SK-MEL-5 (cell line): ENCODE measurements at regions not wholly inside any gene's neighbourhood (a gene's known extent, or its start where the extent isn't known, plus 50 kb on each side); places are given as distances from the start of the nearest gene placed in this dataset.
A peak's percentile ranks its signal among the peaks of the same experiment; 100 is the strongest.

ENCODE experiments used
- DNase-seq: peaks from one replicate; pipeline ENCODE4 v3.0.0-alpha.2; 2016; ENCODE audit warnings: low read depth, low spot score
- in situ Hi-C: cut with HindIII; loops from 2 replicates; pipeline ENCODE4 v1.10.0; 2016; ENCODE audit warnings: low sequenced_read_pairs, high pct_unique_total_duplicates, low pct_unique_long_range_greater_than_20kb

DNA sequence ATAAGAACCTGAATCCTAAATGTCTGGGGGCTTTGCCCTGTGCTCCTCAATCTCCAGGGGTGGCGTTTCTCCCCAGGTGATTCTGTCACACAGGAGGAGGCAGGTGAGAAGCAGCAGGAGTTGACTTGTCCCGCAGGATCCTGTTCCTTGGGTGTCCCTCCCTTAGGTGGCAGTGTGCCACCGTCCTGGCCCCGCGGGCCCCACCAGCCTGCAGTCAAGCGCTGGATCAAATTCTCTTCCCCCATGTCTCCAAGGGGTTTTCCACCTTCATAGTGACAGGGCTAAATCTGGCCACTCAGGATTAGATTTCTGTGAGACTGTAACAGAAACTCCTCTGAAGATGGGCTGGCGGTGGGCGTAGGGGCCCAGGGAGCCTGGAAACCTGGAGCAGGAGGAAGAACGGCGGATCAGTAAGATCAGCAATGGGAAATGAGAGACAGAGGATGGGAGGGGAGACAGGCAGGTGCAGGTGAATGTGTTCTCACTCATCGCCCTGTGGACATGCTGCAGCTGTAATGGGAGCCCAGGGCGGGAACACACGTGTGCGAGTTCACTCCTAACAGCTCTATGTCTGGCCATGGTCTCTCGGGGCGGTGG lies 329.2 kb upstream of the COBL start:
- no peak for DNase-seq
- in situ Hi-C loops: no loop called here

DNA sequence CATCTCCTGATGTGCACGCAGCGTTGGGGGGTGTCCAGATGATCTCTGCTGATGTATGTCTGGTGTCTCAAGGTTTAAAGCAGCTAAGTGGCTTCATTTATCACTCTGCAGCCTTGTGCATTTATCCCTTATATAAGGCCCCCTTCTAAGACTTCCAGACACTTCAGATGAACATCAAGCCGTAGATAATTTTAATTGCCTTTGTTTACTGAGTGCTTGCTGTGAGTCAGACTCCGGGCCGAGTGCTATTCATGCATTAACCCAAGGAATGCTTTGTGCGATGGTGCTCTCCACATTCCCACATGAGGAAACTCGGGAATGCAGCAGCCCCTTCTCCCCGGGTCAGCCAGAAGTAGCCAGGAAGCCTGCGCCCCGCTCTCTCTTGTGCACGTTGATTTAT lies 328.6 kb upstream of the COBL start:
- DNase-seq: no peak
- in situ Hi-C loops: no loop called here

DNA sequence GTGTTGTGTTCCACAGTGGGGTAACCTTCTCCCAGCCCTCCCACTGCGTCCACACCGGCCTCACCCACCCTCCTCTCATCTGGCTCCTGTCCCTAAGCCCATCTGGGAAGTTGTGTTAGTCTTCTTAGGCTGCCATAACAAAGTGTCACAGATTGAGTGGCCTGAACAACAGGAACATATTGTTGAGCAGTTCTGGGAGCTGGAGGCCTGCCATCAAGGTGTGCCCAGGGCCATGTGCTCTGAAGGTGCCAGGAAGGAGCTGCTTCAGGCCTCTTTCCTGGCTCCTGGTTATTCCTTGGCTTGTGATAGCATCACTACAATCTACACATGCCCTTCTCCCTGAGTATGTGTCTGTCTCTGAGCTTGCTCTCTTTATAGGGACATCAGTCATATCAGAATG lies 327.6 kb upstream of the COBL start:
- no peak for DNase-seq
- in situ Hi-C loops: no loop called here

DNA sequence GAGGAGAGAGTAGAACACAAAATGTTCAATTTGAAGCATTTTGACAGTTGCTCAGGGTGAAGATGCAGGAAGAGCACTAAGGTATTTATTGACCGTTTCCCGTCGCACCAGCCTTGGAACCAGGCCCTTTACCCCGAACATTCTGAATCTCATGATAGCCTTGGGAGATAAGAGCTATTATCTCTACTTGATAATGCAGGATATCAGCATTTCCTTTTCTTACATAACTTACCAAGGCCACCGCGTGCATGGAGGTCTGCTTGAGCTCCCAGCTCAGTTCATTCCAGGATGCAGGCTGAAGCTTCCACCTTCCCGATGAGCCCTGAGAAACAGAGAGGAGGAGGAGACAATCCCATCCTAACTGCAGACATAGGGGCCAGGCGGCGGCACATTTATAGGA lies 324.2 kb upstream of the COBL start:
- in situ Hi-C loops: no loop called here
- DNase-seq: no peak

DNA sequence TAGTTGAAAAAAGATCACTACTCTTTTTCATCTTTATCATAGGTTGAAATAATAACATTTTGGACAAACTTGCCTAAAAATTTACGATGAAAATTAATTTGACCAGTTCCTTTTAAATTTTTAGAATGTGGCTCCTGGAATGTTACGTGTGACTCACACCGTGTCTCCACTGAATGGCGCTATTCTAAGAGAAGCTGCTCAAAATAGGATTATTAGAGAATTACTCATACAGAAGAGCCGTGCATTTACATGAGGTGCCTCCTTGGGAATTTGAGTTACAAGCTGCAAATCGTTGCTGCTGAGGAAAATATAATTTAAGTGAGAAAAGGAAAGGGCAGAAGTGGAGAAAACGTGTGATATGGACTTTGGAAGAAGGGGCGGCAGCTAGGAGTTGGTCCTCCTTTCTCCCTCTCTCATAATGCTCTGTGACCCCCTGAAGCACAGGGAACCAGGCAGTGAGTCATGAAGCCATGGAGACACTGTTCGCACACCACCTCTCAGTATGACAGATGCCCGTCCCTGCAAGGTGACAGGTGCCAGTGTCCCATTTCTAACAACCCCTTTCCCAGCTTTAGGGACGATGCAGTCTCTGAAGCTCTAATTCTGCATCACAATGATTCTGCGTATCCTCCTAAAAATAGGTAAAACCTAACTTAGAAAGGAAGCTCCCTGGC lies 323.2 kb upstream of the COBL start:
- in situ Hi-C loops: no loop called here
- DNase-seq: no peak

DNA sequence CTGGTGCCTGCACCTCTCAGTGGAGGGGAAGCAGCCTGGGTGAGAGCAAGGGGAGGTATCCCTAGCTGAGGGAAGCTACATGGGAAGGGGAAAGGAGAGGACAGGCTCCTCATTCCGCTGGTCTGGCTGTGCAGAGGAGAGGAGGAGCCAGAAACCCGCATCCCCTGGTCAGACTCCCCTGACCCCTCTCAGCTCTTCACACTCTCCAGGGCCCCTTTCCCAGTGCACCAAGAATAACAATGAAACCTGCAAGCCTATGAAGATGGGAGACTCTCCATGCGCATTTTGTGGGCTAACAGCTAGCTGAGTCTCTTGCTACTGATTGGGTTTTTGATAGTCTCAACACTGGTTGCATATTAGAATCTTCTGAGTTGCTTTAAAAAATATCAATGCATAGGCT lies 319.9 kb upstream of the COBL start:
- in situ Hi-C loops: no loop called here
- DNase-seq: no peak

DNA sequence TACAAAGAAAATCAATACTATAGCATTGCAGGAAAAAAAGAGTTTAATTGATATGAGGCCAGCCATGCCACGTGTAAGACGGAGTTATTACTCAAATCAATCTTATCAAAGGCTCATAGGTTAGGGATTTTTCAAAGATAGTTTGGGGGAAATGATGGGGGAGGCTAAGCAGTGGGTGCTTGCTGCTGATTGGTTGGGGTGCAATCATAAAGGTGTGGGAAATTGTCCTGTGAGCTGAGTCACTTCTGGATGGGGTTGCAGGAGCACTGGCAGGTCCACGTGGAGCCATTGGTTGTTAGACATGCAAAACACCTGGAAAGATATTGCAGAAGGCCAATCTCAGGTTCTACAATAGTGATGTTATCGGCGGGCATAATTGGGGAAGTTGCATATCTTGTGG lies 319.2 kb upstream of the COBL start:
- in situ Hi-C loops: no loop called here
- DNase-seq: no peak

DNA sequence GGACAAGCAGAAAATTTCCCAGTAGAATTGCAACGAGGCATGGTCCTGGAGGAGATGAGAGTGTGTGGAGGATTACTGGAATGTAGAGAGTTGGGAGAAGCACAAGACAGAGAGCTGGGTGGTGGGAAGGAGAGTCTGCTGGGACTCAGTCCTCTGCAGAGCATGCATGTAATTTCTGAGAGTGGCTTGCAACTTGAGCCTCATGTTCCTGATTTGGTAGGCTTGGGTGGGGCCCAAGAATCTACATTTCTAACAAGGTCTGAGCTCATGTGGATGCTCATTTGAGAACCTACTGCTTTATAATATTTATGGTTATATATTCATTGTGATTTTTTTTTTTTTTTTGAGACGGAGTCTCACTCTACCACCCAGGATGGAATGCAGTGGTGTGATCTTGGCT lies 317.9 kb upstream of the COBL start:
- DNase-seq: no peak
- in situ Hi-C loops: no loop called here

DNA sequence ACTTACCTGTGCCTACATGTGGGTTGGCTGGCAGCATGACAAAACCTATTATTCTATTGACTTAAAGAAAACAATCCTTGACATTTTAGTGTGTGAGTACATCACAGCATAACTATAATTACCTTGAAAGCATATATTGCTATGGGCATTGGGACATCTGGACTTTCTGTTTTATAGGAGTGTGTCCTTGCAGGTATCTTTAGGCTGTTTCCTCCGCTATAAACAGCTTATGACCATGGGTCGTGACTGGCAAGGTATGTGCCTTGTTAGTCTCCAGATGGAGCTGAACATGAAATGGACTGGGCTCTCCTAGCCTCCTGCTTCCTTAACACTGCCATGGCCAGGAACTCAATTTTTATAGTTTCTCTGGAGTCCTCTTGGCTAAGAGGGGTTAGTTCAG lies 317.4 kb upstream of the COBL start:
- DNase-seq: no peak
- in situ Hi-C loops: no loop called here

DNA sequence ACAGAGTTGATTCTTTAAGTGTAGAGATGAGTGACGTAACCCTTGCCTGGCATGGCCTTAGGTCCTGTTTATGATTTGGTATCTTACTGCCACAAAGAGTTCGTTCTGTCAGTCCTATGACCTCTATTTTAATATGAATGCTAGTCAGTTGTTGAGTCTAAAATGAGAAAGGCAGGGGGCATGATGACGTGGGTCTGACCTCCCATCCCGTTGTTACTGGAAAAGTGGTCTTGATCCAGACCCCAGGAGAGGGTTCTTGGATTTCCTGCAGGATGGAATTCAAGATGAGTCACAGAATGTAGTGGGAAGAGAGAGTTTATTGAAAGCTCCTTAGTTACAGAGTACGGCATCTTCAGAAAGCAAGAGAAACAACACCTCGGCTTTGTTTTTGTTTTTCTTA lies 317.0 kb upstream of the COBL start:
- DNase-seq: peak; percentile 20
- in situ Hi-C loops: no loop called here

DNA sequence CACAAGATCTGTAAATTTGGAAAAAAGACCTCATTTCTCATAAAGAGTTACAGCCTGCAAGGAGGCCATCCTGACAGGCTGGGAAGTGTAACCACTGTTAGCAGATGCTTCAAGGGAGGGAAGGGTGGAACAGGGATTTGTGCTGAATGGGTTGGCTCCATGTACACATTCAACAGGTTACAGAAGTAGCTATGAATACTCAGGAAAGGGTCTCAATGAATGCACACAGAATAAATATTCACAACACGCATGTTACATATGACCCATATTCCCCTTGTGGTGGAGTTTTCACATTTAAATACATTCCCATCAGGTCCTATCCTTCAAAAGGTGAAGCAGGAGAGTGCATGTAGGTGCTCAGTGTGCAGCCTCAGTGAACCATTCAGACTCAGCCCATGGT lies 316.4 kb upstream of the COBL start:
- DNase-seq: no peak
- in situ Hi-C loops: no loop called here

DNA sequence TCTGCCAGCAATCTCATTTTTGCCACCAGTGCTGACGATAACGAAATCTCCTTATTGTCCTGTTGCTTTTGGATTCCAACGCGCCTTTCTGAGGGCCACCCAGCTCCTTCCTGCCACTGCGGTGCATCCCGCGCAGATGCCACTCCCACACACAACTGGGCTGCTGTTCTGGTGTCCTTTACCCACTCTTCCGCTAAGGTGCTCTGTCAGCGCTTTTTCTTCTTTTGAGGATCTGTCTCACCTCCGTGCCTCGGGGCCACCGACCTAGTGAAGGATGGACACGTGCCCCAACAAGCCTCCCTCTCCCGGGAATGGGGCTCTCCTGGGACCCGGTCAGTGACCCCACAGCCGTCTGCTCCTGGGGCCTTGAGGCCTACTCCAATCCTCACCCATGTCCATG lies 314.3 kb upstream of the COBL start:
- DNase-seq: no peak
- in situ Hi-C loops: no loop called here

DNA sequence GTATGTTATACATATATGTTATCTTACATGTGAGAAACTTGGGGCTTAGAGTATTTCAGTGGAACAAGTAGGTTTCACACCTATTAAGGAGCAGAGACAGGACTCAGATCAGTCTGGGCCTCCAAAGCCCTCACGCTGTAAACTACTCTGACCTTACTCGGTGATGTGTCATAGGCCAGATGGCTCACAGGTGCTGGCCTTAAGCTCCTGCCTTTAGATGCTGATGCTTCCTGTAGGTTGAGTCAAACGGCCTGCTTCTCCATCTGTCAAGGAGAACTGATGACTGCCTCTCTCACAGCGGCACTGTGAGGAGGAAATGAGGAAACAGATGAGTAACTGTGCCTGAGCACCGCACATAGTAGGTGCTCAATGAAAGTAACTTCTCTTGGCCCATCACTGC lies 312.6 kb upstream of the COBL start:
- DNase-seq: no peak
- in situ Hi-C loops: no loop called here

DNA sequence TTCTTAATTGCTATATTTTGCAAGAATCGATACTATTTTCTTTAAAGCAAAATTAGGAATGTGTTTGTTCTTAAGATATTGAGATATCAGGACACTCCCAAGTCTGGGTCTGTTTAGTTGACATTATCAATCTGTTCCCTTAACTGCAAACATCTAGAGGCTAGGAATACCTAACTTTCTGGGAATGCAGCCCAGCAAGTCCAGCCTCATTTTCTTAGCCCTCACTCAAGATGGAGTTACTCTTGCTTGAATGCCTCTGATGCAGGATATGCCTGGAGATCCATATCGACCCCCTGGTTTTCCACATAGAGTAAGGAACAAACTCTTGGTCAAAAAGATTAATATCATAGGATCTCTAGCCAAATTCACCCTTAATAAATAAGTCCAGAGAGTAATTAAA lies 305.3 kb upstream of the COBL start:
- in situ Hi-C loops: no loop called here
- DNase-seq: no peak

DNA sequence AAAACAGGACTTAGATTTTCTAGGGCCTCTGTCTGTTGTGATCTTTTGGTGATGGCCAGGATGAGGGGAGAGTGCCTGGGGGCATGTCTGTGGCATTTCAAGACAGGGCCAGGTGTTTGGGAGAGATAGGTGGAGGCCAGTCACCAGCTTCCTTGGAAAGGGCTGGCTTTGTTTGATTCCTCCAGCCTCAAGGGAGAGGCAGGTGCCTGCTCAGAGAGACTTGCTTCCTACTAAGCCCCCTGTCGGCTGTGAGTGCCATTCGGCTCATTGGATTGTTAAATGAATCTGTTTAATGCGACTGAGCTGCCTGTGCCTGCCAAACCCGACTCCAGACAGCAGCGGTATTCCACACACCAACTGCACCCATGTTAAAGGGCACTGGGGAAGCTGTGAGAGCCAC lies 304.1 kb upstream of the COBL start:
- DNase-seq: peak; percentile 35
- in situ Hi-C loops: no loop called here

DNA sequence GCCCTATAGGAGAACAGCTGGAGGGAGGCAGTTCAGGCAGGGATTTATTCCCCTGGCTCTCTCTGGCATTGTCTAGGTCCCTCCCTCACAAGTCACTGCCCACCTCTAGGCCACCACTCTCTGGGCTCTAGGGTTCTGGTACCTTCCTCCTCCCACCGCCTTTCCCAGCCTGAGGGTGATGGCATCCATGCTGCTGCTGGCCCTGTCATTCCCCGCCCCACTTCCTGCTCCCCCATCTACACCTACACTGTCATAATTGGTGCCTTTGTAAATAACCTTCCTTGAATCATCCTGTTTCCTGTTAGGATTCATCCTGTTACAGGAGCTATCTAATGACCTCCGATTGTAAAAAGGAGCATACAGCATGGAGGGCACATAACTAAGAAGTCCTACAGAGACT lies 303.3 kb upstream of the COBL start:
- DNase-seq: no peak
- in situ Hi-C loops: no loop called here

DNA sequence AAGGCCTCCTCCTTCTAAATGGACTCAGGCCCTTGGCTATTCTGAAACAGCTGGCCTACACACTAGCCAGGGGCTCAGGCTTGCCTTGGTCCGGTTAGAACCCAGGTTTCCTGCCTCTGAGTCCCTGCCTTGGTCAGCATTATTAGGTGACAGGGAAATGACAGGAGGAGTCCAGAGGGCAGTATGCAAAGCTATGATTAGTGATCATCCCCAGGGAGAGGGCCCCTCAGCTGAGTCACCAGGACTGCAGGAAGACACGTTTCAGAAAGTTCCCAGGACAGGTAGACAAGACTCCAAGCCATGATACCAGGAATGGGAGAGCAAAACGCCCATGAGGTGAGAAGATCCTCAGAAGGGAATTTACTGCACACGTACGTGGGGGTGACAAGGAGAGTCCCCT lies 301.1 kb upstream of the COBL start:
- in situ Hi-C loops: no loop called here
- no peak for DNase-seq

DNA sequence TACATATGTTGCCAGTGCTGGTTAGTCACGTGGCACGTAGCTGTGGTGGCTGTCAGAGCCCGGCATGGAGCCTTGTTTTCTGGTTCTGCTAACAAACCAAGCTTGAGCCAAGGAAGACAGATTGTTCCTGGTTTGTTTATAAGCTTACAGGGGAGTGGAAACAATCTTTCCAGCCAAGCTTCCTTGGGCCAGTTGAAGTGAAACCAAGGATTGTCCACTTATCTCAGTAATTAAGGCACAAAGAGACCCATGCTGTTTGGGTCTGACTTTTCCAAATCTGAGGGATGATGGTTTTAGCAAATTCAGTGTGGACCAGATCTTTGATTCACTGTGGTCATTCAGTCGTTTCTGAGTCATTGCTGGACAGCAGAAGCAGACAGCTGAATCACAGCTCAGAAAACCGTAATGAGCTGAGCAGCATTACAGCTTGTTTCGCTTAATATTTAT lies 297.3 kb upstream of the COBL start:
- in situ Hi-C loops: no loop called here
- DNase-seq: no peak

DNA sequence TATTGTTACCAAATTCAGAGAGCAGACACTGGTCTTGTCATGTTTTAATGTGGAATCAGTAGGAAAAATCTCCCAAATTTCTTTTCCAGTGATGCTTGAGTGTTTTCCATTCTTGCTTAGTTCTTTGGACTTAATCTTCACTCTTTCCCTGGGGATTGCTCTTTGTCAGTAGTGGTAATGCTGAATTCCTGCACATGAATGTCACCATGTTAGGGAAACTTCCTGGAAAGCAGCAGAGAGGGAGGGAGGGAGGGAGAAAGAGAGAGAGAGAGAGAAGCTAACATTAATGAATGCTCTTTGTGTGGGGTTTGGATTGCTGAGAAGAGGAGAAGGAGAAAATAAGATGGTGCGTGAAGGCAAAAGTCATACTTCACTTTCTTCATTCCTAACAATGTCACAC lies 295.3 kb upstream of the COBL start:
- in situ Hi-C loops: no loop called here
- DNase-seq: no peak

DNA sequence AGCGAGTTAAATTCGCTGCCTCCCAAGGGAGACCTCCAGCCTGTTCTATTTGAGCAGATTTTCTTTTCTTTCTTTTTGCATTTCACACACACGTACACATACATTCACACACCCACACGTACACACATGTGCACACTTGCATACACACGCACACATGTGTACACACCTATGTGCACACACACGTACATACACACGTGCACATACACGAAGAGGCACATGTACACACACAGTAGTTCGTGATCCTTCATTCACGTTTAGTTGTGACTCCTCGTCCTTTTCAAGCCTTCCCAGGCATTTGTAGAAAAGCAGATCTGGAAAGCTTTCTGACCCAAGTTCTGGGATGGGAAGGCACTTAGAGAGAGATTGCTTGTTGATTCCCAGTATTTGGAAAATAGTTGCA lies 290.8 kb upstream of the COBL start:
- in situ Hi-C loops: no loop called here
- DNase-seq: no peak
